ENCODE measurements at regions not wholly inside any gene's neighbourhood (a gene's known extent, or its start where the extent isn't known, plus 50 kb on each side); places are given as distances from the start of the nearest gene placed in this dataset.

DNA sequence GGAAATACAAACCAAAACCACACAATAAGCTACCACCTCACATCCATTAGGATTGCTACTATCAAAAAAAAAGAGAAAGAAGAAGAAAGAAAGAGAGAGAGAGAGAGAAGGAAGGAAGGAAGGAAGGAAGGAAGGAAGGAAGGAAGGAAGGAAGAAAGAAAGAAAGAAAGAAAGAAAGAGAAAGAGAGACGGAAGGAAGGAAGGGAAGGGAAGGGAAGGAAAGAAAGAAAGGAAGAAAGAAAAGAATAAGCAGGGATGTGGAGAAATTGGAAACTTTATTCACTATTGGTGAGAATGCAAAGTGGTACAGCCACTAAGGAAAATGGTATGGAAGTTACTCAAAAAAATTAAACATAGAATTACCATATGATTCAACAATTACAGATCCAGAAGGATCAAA lies 159.9 kb downstream of the ID4 start:
- CTCF ChIA-PET, result no interaction called here
- no peaks in the 10 kb centered on the region for H3K36me3 ChIP-seq (ENCODE audit: control insufficient read depth, insufficient read depth, low read length)

DNA sequence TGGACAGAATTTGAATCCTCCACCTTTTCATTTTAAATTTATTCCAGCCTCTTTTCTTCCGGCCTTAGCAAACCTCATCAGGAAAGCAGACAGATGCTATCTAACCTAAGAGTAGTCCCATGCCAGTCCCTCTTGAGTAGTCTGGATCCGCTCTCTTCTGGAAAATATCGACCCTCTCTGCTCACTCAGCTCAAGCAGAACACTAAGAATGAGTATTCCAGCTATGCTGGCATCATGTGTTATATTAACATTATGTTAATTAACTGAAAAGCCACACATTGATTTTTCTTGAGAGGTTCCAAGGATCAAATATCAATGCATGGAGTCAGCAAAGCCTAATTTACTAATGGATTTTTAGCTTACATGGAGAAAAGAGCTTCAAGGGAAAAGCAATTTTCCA lies 161.4 kb downstream of the ID4 start:
- no peak overlapping the region for H3K27ac Mint-ChIP-seq (ENCODE audit: unreplicated experiment)

More for the DNA sequence above, 159.9 kb downstream of the ID4 start:
- Mint-ChIP-seq H3K27me3 (ENCODE audit: insufficient read depth, unreplicated experiment) (peaks cover 14% of the 10 kb centered on the region), H3K36me3 (ENCODE audit: insufficient read depth, unreplicated experiment) (no peaks in the 10 kb centered on the region), H3K27ac (ENCODE audit: unreplicated experiment) (no peak overlapping the region), H3K4me3 (ENCODE audit: unreplicated experiment) (no peak overlapping the region), H3K4me1 (ENCODE audit: low read depth, unreplicated experiment) (no peaks in the 10 kb centered on the region), H3K9me3 (ENCODE audit: unreplicated experiment) (no peaks in the 10 kb centered on the region)
- POLR2A ChIA-PET, result no interaction called here
- TF ChIP-seq, protein P1, sequence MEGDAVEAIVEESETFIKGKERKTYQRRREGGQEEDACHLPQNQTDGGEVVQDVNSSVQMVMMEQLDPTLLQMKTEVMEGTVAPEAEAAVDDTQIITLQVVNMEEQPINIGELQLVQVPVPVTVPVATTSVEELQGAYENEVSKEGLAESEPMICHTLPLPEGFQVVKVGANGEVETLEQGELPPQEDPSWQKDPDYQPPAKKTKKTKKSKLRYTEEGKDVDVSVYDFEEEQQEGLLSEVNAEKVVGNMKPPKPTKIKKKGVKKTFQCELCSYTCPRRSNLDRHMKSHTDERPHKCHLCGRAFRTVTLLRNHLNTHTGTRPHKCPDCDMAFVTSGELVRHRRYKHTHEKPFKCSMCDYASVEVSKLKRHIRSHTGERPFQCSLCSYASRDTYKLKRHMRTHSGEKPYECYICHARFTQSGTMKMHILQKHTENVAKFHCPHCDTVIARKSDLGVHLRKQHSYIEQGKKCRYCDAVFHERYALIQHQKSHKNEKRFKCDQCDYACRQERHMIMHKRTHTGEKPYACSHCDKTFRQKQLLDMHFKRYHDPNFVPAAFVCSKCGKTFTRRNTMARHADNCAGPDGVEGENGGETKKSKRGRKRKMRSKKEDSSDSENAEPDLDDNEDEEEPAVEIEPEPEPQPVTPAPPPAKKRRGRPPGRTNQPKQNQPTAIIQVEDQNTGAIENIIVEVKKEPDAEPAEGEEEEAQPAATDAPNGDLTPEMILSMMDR (IDR thresholded peaks at IDR 0.05; ENCODE audit: insufficient read depth in 1 of 2, low read depth in 1 of 2, low read length in 1 of 2, severe bottlenecking in 1 of 2, unreplicated experiment in 1 of 2), result no peak
- no peaks in the 10 kb centered on the region for H3K9me3 ChIP-seq
- H3K4me3 ChIP-seq (ENCODE audit: low read depth, low read length), result no peak overlapping the region
- no TSS peak for BruUV-seq (replicated peaks)
- intact Hi-C loops (cut with micrococcal nuclease; ENCODE audit: unreplicated experiment), result no loop called here
- H3K27me3 ChIP-seq (replicated peaks; ENCODE audit: control insufficient read depth, insufficient read depth, low read length), result no peaks in the 10 kb centered on the region
- DNase-seq, result no peak
- H3K4me1 ChIP-seq, result no peaks in the 10 kb centered on the region

DNA sequence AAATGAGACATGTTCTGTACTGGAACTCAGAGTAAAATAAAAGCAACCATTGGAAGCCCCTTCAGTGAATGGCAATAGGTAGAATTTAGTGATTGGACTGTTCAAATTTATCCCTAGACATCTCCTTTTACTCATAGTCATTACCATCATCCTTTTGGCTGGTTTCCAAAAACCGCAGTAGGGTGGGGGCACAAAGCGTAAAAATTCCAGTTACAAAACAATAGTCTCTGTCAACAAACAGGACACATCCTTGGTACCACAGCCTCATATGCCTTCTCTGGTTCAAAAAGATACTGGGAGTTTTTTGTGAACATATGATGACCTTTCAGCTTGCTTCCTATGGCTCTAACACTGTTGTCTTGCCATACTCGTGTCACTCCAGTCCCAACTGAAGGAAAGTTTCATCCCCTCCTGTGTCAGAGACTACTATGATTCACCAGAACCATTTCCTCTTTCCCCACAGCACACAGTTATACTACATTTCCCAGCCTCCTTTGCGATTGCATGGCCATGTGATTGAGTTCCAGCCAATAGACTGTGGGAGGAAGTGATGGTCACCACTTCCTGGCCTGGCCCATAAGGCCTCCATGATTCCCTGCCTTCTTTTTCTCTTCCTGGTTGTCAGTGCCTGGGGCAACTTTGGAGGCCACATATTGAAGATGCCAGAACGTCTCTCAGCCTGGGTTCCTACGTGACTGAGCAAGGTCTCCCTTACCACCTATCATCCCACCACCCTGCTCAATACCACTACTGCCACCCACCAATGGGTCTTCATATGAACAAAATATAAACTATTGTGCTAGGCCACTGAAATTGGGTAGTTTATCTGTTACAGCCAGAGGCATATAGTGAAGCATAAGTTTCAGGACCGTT lies 162.4 kb downstream of the ID4 start:
- DNase-seq, result peak; percentile 16 to 33
- no peak overlapping the region for H3K27ac Mint-ChIP-seq (ENCODE audit: unreplicated experiment)
- no peak overlapping the region for H3K4me3 Mint-ChIP-seq (ENCODE audit: unreplicated experiment)
- no peaks in the 10 kb centered on the region for H3K4me1 Mint-ChIP-seq (ENCODE audit: low read depth, unreplicated experiment)
- ChIA-PET CTCF (no interaction called here), POLR2A (no interaction called here)
- peaks cover 20% of the 10 kb centered on the region for H3K27me3 Mint-ChIP-seq (ENCODE audit: insufficient read depth, unreplicated experiment)
- intact Hi-C loops (cut with micrococcal nuclease; ENCODE audit: unreplicated experiment), result no loop called here
- Histone ChIP-seq H3K4me3 (ENCODE audit: low read depth, low read length) (no peak overlapping the region), H3K9me3 (no peaks in the 10 kb centered on the region), H3K4me1 (no peaks in the 10 kb centered on the region), H3K36me3 (ENCODE audit: control insufficient read depth, insufficient read depth, low read length) (no peaks in the 10 kb centered on the region), H3K27me3 (replicated peaks; ENCODE audit: control insufficient read depth, insufficient read depth, low read length) (no peaks in the 10 kb centered on the region)
- BruUV-seq (replicated peaks), result no TSS peak
- no peaks in the 10 kb centered on the region for H3K36me3 Mint-ChIP-seq (ENCODE audit: insufficient read depth, unreplicated experiment)
- no peaks in the 10 kb centered on the region for H3K9me3 Mint-ChIP-seq (ENCODE audit: unreplicated experiment)
- TF ChIP-seq, protein P1 (IDR thresholded peaks at IDR 0.05; ENCODE audit: insufficient read depth in 1 of 2, low read depth in 1 of 2, low read length in 1 of 2, severe bottlenecking in 1 of 2, unreplicated experiment in 1 of 2), result no peak

More for the DNA sequence above, 161.4 kb downstream of the ID4 start:
- H3K27me3 Mint-ChIP-seq (ENCODE audit: insufficient read depth, unreplicated experiment), result peaks cover 17% of the 10 kb centered on the region
- H3K36me3 Mint-ChIP-seq (ENCODE audit: insufficient read depth, unreplicated experiment), result no peaks in the 10 kb centered on the region
- H3K36me3 ChIP-seq (ENCODE audit: control insufficient read depth, insufficient read depth, low read length), result no peaks in the 10 kb centered on the region
- H3K4me3 ChIP-seq (ENCODE audit: low read depth, low read length), result no peak overlapping the region
- DNase-seq, result no peak
- no peak overlapping the region for H3K4me3 Mint-ChIP-seq (ENCODE audit: unreplicated experiment)
- H3K4me1 ChIP-seq, result no peaks in the 10 kb centered on the region
- CTCF ChIA-PET, result no interaction called here
- intact Hi-C loops (cut with micrococcal nuclease; ENCODE audit: unreplicated experiment), result no loop called here
- no peaks in the 10 kb centered on the region for H3K9me3 ChIP-seq
- H3K4me1 Mint-ChIP-seq (ENCODE audit: low read depth, unreplicated experiment), result no peaks in the 10 kb centered on the region
- TF ChIP-seq, protein P1 (IDR thresholded peaks at IDR 0.05; ENCODE audit: insufficient read depth in 1 of 2, low read depth in 1 of 2, low read length in 1 of 2, severe bottlenecking in 1 of 2, unreplicated experiment in 1 of 2), result no peak
- no peaks in the 10 kb centered on the region for H3K9me3 Mint-ChIP-seq (ENCODE audit: unreplicated experiment)
- POLR2A ChIA-PET, result no interaction called here
- H3K27me3 ChIP-seq (replicated peaks; ENCODE audit: control insufficient read depth, insufficient read depth, low read length), result no peaks in the 10 kb centered on the region
- BruUV-seq (replicated peaks), result no TSS peak
